Prostate gland (tissue), 2 donors: ENCODE measurements at regions not wholly inside any gene's neighbourhood (a gene's known extent, or its start where the extent isn't known, plus 50 kb on each side); places are given as distances from the start of the nearest gene placed in this dataset.

Experiments
- POLR2A ChIP-seq: fragments of 450-650 bp; IDR thresholded peaks from one replicate; pipeline ENCODE4 v1.6.1; 2016; ENCODE audit warnings: antibody characterized with exemption, mild to moderate bottlenecking
- TF ChIP-seq, protein P1 (sequence below), 4 experiments: fragments of 200-600 bp in 2 of 4; fragments of 450-650 bp in 2 of 4; sonication (generic) in 2 of 4; IDR thresholded peaks; 1 replicate in 3 of 4; 2 replicates in 1 of 4; pipeline ENCODE4 v1.5.1; 2016 to 2019; ENCODE audit warnings: antibody characterized with exemption in 4 of 4, mild to moderate bottlenecking in 2 of 4, moderate library complexity in 2 of 4

DNA sequence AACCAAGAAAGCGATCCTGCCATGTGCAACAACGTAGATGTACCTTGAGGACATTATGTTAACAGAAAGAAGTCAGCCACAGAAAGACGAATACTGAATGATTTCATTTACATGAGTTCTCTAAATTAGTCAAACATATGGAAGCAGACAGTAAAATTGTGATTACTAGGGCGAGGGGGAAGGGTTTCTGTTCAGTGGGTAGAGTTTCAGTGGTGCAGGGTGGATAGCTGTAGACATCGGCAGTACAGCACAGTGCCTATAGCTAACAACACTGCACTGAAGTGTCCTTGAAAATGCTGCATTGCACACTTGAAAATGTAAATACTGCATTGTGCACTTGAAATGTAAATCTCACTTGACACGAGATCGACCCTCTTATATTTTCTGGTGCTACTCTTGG, 275.3 kb downstream of the GALR1 start:
- TF ChIP-seq POLR2A: no peak
- TF ChIP-seq, protein P1, sequence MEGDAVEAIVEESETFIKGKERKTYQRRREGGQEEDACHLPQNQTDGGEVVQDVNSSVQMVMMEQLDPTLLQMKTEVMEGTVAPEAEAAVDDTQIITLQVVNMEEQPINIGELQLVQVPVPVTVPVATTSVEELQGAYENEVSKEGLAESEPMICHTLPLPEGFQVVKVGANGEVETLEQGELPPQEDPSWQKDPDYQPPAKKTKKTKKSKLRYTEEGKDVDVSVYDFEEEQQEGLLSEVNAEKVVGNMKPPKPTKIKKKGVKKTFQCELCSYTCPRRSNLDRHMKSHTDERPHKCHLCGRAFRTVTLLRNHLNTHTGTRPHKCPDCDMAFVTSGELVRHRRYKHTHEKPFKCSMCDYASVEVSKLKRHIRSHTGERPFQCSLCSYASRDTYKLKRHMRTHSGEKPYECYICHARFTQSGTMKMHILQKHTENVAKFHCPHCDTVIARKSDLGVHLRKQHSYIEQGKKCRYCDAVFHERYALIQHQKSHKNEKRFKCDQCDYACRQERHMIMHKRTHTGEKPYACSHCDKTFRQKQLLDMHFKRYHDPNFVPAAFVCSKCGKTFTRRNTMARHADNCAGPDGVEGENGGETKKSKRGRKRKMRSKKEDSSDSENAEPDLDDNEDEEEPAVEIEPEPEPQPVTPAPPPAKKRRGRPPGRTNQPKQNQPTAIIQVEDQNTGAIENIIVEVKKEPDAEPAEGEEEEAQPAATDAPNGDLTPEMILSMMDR (IDR thresholded peaks at IDR 0.05): no peak
